Activated CD8-positive, alpha-beta T cell treated with anti-CD3 and anti-CD28 coated beads for 36 hours (primary cell): ENCODE measurements at regions not wholly inside any gene's neighbourhood (a gene's known extent, or its start where the extent isn't known, plus 50 kb on each side); places are given as distances from the start of the nearest gene placed in this dataset.

Experiments used
- ATAC-seq: fragments of 200-7000 bp; cut with Tn5 transposase; one replicate; pipeline ENCODE4 v1.10.0; 2021; ENCODE audit warnings: mild to moderate bottlenecking, moderate library complexity
- CTCF ChIA-PET: fragments of 350-600 bp; sonication (Branson Sonifier 250); formaldehyde crosslinking; loops from one replicate; lab custom pipeline; 2021; ENCODE audit warnings: antibody characterized with exemption; lab: Charles Lee
- POLR2A ChIA-PET: fragments of 350-600 bp; sonication (Branson Sonifier 250); formaldehyde crosslinking; loops from one replicate; lab custom pipeline; 2021; ENCODE audit warnings: antibody characterized with exemption; lab: Charles Lee
- DNase-seq: peaks from one replicate; pipeline ENCODE4 v3.0.0-alpha.2; 2020
- H3K27ac Mint-ChIP-seq: one replicate; pipeline ENCODE4 v1.8.0; 2021; ENCODE audit warnings: mild to moderate bottlenecking, mixed read lengths
- H3K27me3 Mint-ChIP-seq: one replicate; pipeline ENCODE4 v1.8.0; 2021; ENCODE audit warnings: mixed read lengths
- H3K36me3 Mint-ChIP-seq: one replicate; pipeline ENCODE4 v1.8.0; 2021; ENCODE audit warnings: low read depth, mixed read lengths
- H3K4me1 Mint-ChIP-seq: one replicate; pipeline ENCODE4 v1.8.0; 2021; ENCODE audit warnings: low read depth, mixed read lengths
- H3K4me3 Mint-ChIP-seq: one replicate; pipeline ENCODE4 v1.8.0; 2021; ENCODE audit warnings: mild to moderate bottlenecking, moderate library complexity, mixed read lengths
- H3K9me3 Mint-ChIP-seq: one replicate; pipeline ENCODE4 v1.8.0; 2021; ENCODE audit warnings: mixed read lengths
- CTCF ChIP-seq: fragments of 200-600 bp; IDR thresholded peaks from one replicate; pipeline ENCODE4 v1.8.0; 2022; ENCODE audit warnings: antibody characterized with exemption, mild to moderate bottlenecking
- intact Hi-C: fragments of 100-400 bp; cut with micrococcal nuclease; formaldehyde crosslinking; loops from one replicate; pipeline ENCODE4 v1.10.0; 2022

- Mint-ChIP-seq H3K27ac (no peak overlapping the region), H3K9me3 (no peaks in the 10 kb centered on the region), H3K27me3 (no peaks in the 10 kb centered on the region), H3K36me3 (no peaks in the 10 kb centered on the region), H3K4me3 (no peak overlapping the region), H3K4me1 (peaks cover 3% of the 10 kb centered on the region)
- intact Hi-C loops = no loop called here
- CTCF ChIA-PET = no interaction called here
- ATAC-seq (no peak), DNase-seq (no peak)
- POLR2A ChIA-PET = no interaction called here
- TF ChIP-seq CTCF = no peak
Measured at GRCh38 chr10:11393858-11394257, 217.6 kb downstream of the USP6NL start.

- POLR2A ChIA-PET = no interaction called here
- intact Hi-C loops = no loop called here
- Mint-ChIP-seq H3K9me3 (no peaks in the 10 kb centered on the region), H3K27ac (no peak overlapping the region), H3K36me3 (no peaks in the 10 kb centered on the region), H3K4me1 (no peaks in the 10 kb centered on the region), H3K4me3 (no peak overlapping the region), H3K27me3 (no peaks in the 10 kb centered on the region)
- CTCF ChIA-PET = no interaction called here
- ATAC-seq (no peak), DNase-seq (no peak)
- no peak for TF ChIP-seq CTCF
Measured at GRCh38 chr10:11392776-11393175, 218.7 kb downstream of the USP6NL start.

GRCh38 chr10:11388996-11389395 lies 222.5 kb downstream of the USP6NL start:
- ATAC-seq = no peak
- no peaks in the 10 kb centered on the region for H3K4me1 Mint-ChIP-seq
- DNase-seq = no peak
- H3K27ac Mint-ChIP-seq = no peak overlapping the region
- CTCF ChIA-PET = no interaction called here
- POLR2A ChIA-PET = no interaction called here
- no peak for TF ChIP-seq CTCF
- no peaks in the 10 kb centered on the region for H3K36me3 Mint-ChIP-seq
- no peak overlapping the region for H3K4me3 Mint-ChIP-seq
- intact Hi-C loops = no loop called here
- no peaks in the 10 kb centered on the region for H3K9me3 Mint-ChIP-seq
- H3K27me3 Mint-ChIP-seq = no peaks in the 10 kb centered on the region

- DNase-seq = no peak
- no peaks in the 10 kb centered on the region for H3K27me3 Mint-ChIP-seq
- CTCF ChIA-PET = no interaction called here
- POLR2A ChIA-PET = no interaction called here
- no peak for TF ChIP-seq CTCF
- H3K36me3 Mint-ChIP-seq = no peaks in the 10 kb centered on the region
- intact Hi-C loops = no loop called here
- no peak overlapping the region for H3K27ac Mint-ChIP-seq
- H3K4me1 Mint-ChIP-seq = no peaks in the 10 kb centered on the region
- no peak for ATAC-seq
- no peaks in the 10 kb centered on the region for H3K9me3 Mint-ChIP-seq
- H3K4me3 Mint-ChIP-seq = no peak overlapping the region
Measured at GRCh38 chr10:11387551-11388222, 223.8 kb downstream of the USP6NL start.

- no peak overlapping the region for H3K27ac Mint-ChIP-seq
- no peaks in the 10 kb centered on the region for H3K9me3 Mint-ChIP-seq
- ChIA-PET POLR2A (no interaction called here), CTCF (no interaction called here)
- no peaks in the 10 kb centered on the region for H3K27me3 Mint-ChIP-seq
- ATAC-seq (no peak), DNase-seq (no peak)
- H3K4me3 Mint-ChIP-seq = no peak overlapping the region
- no peaks in the 10 kb centered on the region for H3K4me1 Mint-ChIP-seq
- intact Hi-C loops = no loop called here
- no peak for TF ChIP-seq CTCF
- no peaks in the 10 kb centered on the region for H3K36me3 Mint-ChIP-seq
Measured at GRCh38 chr10:11387044-11387443, 224.4 kb downstream of the USP6NL start.
